SK-N-SH (cell line): ENCODE measurements at regions not wholly inside any gene's neighbourhood (a gene's known extent, or its start where the extent isn't known, plus 50 kb on each side); places are given as distances from the start of the nearest gene placed in this dataset.

Experiments
- CTCF ChIA-PET: fragments of 300-600, 350-600 bp; formaldehyde crosslinking; extraction: SDS; loops from one replicate; lab custom pipeline; 2021; lab: Yijun Ruan, JAX
- POLR2A ChIA-PET: fragments of 350-600 bp; sonication (Branson Sonifier 250); formaldehyde crosslinking; extraction: SDS; loops from one replicate; lab custom pipeline; 2020; ENCODE audit warnings: antibody characterized with exemption, inconsistent platforms; lab: Yijun Ruan, JAX
- DNase-seq: peaks from one replicate; pipeline ENCODE4 v3.0.0; 2012
- H2AFZ ChIP-seq: fragments of 200-600 bp; sonication (generic); 2 replicates; pipeline ENCODE4 v1.8.1; 2016; ENCODE audit warnings: antibody characterized with exemption, mild to moderate bottlenecking, low read depth
- H3F3A ChIP-seq: fragments of 200-600 bp; sonication (generic); replicated peaks from 2 replicates; pipeline ENCODE3; 2016; ENCODE audit warnings: antibody characterized with exemption, mild to moderate bottlenecking; ENCODE audit not compliant: insufficient read depth
- H3K27ac ChIP-seq, 2 experiments: fragments of 200-500 bp in 1 of 2; fragments of 200-600 bp in 1 of 2; sonication (Bioruptor generic) in 1 of 2; sonication (generic), shearing (Covaris generic) in 1 of 2; 2 replicates each; pipeline versions ENCODE4 v1.5.1 to v1.6.1; 2014 to 2016; ENCODE audit warnings: low read depth in 2 of 2, inconsistent platforms in 1 of 2, low read length in 1 of 2, mild to moderate bottlenecking in 1 of 2, mixed read lengths in 1 of 2
- H3K27me3 ChIP-seq: fragments of 200-600 bp; sonication (generic), shearing (Covaris generic); 2 replicates; pipeline ENCODE4 v1.6.1; 2016; ENCODE audit warnings: mixed run types; ENCODE audit not compliant: insufficient read depth
- H3K36me3 ChIP-seq, 2 experiments: fragments of 200-500 bp in 1 of 2; fragments of 200-600 bp in 1 of 2; sonication (Bioruptor generic) in 1 of 2; sonication (generic) in 1 of 2; replicated peaks in 1 of 2; 2 replicates each; pipeline versions ENCODE3 to v1.5.1; 2014 to 2016; ENCODE audit warnings: low read length in 1 of 2, mild to moderate bottlenecking in 1 of 2; ENCODE audit not compliant: insufficient read depth in 2 of 2, control insufficient read depth in 1 of 2
- H3K4me1 ChIP-seq, 2 experiments: fragments of 200-500 bp in 1 of 2; fragments of 200-600 bp in 1 of 2; sonication (Bioruptor generic) in 1 of 2; sonication (generic), shearing (Covaris generic) in 1 of 2; 2 replicates each; pipeline versions ENCODE4 v1.5.1 to v1.6.1; 2014 to 2016; ENCODE audit warnings: low read depth in 1 of 2, low read length in 1 of 2, mixed run types in 1 of 2; ENCODE audit not compliant: insufficient read depth in 2 of 2, control insufficient read depth in 1 of 2
- H3K4me2 ChIP-seq: fragments of 200-600 bp; sonication (generic), shearing (Covaris generic); 2 replicates; pipeline ENCODE4 v1.6.1; 2017; ENCODE audit warnings: mixed run types
- H3K4me3 ChIP-seq, 2 experiments: fragments of 200-500 bp in 1 of 2; fragments of 200-600 bp in 1 of 2; sonication (Bioruptor generic) in 1 of 2; sonication (generic), shearing (Covaris generic) in 1 of 2; 2 replicates each; pipeline versions ENCODE4 v1.5.1 to v1.8.1; 2014 to 2016; ENCODE audit warnings: low read depth in 2 of 2, inconsistent platforms in 1 of 2, low read length in 1 of 2, mild to moderate bottlenecking in 1 of 2, mixed read lengths in 1 of 2, moderate library complexity in 1 of 2
- H3K79me2 ChIP-seq: fragments of 200-600 bp; sonication (generic); 2 replicates; pipeline ENCODE4 v1.8.1; 2017; ENCODE audit warnings: mild to moderate bottlenecking; ENCODE audit not compliant: insufficient read depth
- H3K9ac ChIP-seq: fragments of 200-600 bp; sonication (generic); 2 replicates; pipeline ENCODE4 v1.6.1; 2017; ENCODE audit warnings: mixed run types
- H3K9me2 ChIP-seq: fragments of 200-600 bp; sonication (generic); 2 replicates; pipeline ENCODE4 v1.6.1; 2017; ENCODE audit warnings: mixed run types
- H3K9me3 ChIP-seq: fragments of 200-600 bp; sonication (generic); 2 replicates; pipeline ENCODE4 v1.6.1; 2017; ENCODE audit warnings: mixed run types, mild to moderate bottlenecking, moderate library complexity
- H4K20me1 ChIP-seq: fragments of 200-600 bp; sonication (generic); 2 replicates; pipeline ENCODE4 v1.6.1; 2017; ENCODE audit warnings: mild to moderate bottlenecking, mixed run types; ENCODE audit not compliant: insufficient read depth
- FOXJ3 ChIP-seq: sonication (generic); formaldehyde crosslinking; IDR thresholded peaks from 2 replicates; pipeline ENCODE4 v1.5.1; 2020; ENCODE audit warnings: mild to moderate bottlenecking, missing genetic modification reagents
- GABPA ChIP-seq: IDR thresholded peaks from 2 replicates; pipeline ENCODE4 v1.4.0; 2012; ENCODE audit warnings: low read depth, mild to moderate bottlenecking
- GATA2 ChIP-seq: sonication (generic); formaldehyde crosslinking; IDR thresholded peaks from 2 replicates; pipeline ENCODE4 v1.5.0; 2020; ENCODE audit warnings: mild to moderate bottlenecking, missing genetic modification reagents
- JUND ChIP-seq: IDR thresholded peaks from 2 replicates; pipeline ENCODE4 v1.4.0; 2012
- MEF2A ChIP-seq: IDR thresholded peaks from 2 replicates; pipeline ENCODE4 v1.4.0; 2012; ENCODE audit warnings: low read depth, borderline replicate concordance
- NFIC ChIP-seq: IDR thresholded peaks from 2 replicates; pipeline ENCODE4 v1.4.0; 2012; ENCODE audit warnings: borderline replicate concordance
- NRF1 ChIP-seq: IDR thresholded peaks from 2 replicates; pipeline ENCODE4 v1.6.1; 2012; ENCODE audit warnings: low read depth, mild to moderate bottlenecking, low read length
- TAF1 ChIP-seq: IDR thresholded peaks from 2 replicates; pipeline ENCODE4 v1.6.1; 2012; ENCODE audit warnings: low read depth, mild to moderate bottlenecking, low read length, moderate library complexity, borderline replicate concordance
- WGBS: methylation state at CpG from one replicate; pipeline ENCODE4 v1.1.6; 2017; ENCODE audit warnings: low lambda C conversion rate; 5-methylcytosine and 5-hydroxymethylcytosine counted together
- TF ChIP-seq, protein P1 (sequence below): IDR thresholded peaks from 2 replicates; pipeline ENCODE4; 2012

DNA sequence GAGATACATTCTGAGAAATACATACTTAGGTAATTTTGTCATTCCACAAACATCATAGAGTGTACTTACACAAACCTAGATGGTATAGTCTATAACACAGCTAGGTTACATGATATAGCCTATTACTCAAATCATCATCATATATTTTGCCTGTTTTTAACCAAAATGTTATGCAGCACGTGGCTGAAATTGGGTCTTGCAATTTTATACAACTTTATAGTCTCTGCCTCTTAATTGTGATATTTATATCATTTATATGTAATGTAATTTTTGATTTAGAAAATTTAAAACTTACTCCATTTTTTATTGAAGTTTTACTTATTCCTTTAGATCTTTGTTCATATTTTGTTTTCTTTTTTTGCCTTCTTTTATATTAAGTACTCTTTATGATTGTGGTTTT lies 350.7 kb upstream of the DCN start:
- Histone ChIP-seq H3K79me2 (no peaks in the 10 kb centered on the region), H3K27ac (no peak overlapping the region), H3K4me2 (no peak overlapping the region), H4K20me1 (no peaks in the 10 kb centered on the region), H3K9ac (no peak overlapping the region), H2AFZ (no peak overlapping the region), H3K9me3 (0 out of 2 replicates have a peak, but pooled peaks cover 7% of the 10 kb centered on the region), H3K4me1 (no peaks in the 10 kb centered on the region), H3K36me3 (no peaks in the 10 kb centered on the region), H3K27me3 (no peaks in the 10 kb centered on the region), H3K4me3 (no peak overlapping the region), H3F3A (no peaks in the 10 kb centered on the region)
- CTCF ChIA-PET, result no interaction called here
- DNase-seq, result no peak
- 10% methylated on average over 1 of the region's 1 CpG for WGBS
- TF ChIP-seq, protein P1, sequence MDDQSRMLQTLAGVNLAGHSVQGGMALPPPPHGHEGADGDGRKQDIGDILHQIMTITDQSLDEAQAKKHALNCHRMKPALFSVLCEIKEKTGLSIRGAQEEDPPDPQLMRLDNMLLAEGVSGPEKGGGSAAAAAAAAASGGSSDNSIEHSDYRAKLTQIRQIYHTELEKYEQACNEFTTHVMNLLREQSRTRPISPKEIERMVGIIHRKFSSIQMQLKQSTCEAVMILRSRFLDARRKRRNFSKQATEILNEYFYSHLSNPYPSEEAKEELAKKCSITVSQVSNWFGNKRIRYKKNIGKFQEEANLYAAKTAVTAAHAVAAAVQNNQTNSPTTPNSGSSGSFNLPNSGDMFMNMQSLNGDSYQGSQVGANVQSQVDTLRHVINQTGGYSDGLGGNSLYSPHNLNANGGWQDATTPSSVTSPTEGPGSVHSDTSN, result no peak
- TF ChIP-seq GATA2 (CRISPR knock-in tag) (no peak), NFIC (no peak), NRF1 (no peak), TAF1 (no peak)
- TF ChIP-seq, all 33 proteins: peak for 0
- no peaks in the 10 kb centered on the region for H3K9me2 ChIP-seq
- POLR2A ChIA-PET, result no interaction called here

DNA sequence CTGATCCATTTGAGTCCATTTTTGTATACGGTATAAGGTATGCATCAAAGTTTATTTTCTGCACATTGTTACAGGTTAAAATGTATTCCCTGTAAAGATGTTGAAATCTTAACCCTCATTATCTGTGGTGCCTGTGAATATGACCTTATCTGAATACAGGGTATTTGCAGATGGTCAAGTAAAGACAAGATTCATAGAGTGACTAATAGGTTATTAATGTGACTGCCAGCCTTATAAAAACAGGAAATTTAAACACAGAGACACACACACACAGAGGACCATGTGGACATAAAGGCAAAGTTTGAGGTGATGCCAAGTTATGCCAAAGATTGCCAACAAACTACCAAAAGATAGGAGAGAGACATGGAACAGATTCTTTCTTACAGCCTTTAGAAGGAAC lies 347.2 kb upstream of the DCN start:
- Histone ChIP-seq H4K20me1 (no peaks in the 10 kb centered on the region), H3K4me1 (no peaks in the 10 kb centered on the region), H3K4me3 (no peak overlapping the region), H3K9me3 (0 out of 2 replicates have a peak, but pooled peaks cover 7% of the 10 kb centered on the region), H3K9me2 (no peaks in the 10 kb centered on the region), H3K36me3 (no peaks in the 10 kb centered on the region), H3K79me2 (no peaks in the 10 kb centered on the region), H3K9ac (no peak overlapping the region), H3K27ac (no peak overlapping the region), H2AFZ (no peak overlapping the region), H3K4me2 (no peak overlapping the region), H3F3A (no peaks in the 10 kb centered on the region), H3K27me3 (no peaks in the 10 kb centered on the region)
- POLR2A ChIA-PET, result no interaction called here
- CTCF ChIA-PET, result no interaction called here
- TF ChIP-seq NFIC (no peak), NRF1 (no peak), MEF2A (no peak)
- 45% methylated on average over 1 of the region's 1 CpG for WGBS
- DNase-seq, result no peak

DNA sequence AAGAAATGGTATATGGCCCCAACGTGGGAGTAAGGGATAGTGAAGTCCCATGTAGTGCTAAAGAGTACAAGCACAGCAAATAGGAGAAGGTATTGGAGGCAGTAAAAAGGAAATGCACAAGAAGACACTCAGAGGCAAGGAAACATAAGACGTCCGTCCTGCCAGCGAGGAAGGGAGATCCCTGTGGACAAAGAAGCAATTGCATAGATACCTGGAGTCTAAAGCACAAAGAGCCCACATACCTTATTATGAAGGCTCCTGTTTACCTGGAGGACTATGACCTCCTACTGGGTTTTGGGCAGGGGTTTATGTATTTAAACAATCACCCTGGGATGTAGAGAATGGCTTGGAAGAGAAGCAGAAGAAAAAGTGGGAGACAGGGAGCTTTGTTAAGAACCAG lies 341.2 kb upstream of the DCN start:
- Histone ChIP-seq H3K9ac (no peak overlapping the region), H3K4me1 (no peaks in the 10 kb centered on the region), H2AFZ (no peak overlapping the region), H3F3A (no peaks in the 10 kb centered on the region), H3K27ac (no peak overlapping the region), H3K27me3 (no peaks in the 10 kb centered on the region), H3K9me3 (no peaks in the 10 kb centered on the region), H4K20me1 (no peaks in the 10 kb centered on the region), H3K9me2 (no peaks in the 10 kb centered on the region), H3K79me2 (no peaks in the 10 kb centered on the region), H3K4me3 (no peak overlapping the region), H3K36me3 (no peaks in the 10 kb centered on the region), H3K4me2 (no peak overlapping the region)
- no peak for DNase-seq
- ChIA-PET POLR2A (interaction anchor here (0.5 kb wide), 1 partner anchor 55 kb away, joined by 3 read pairs; no protein-coding TSS in a partner anchor), CTCF (interaction anchor here (0.6 kb wide), 1 partner anchor 176 kb away, joined by 3 read pairs; no protein-coding TSS in a partner anchor)
- 61% methylated on average over 4 of the region's 4 CpGs for WGBS
- TF ChIP-seq FOXJ3 (CRISPR knock-in tag), result no peak
- no peak for TF ChIP-seq TAF1
- no peak for TF ChIP-seq NRF1
- TF ChIP-seq GABPA, result no peak
- no peak for TF ChIP-seq JUND
- no peak for TF ChIP-seq NFIC
